Bone marrow (tissue), 2 donors: ENCODE measurements at regions not wholly inside any gene's neighbourhood (a gene's known extent, or its start where the extent isn't known, plus 50 kb on each side); places are given as distances from the start of the nearest gene placed in this dataset.
"Not testable (repeated sequence)": the region's sequence is repeated elsewhere in the genome, so short reads cannot be mapped to it uniquely, and the experiment has no call there.

Experiments
- DNase-seq, 2 donors: peaks; one replicate each; lab custom pipeline; 2025; lab: John Stamatoyannopoulos, UW

DNA sequence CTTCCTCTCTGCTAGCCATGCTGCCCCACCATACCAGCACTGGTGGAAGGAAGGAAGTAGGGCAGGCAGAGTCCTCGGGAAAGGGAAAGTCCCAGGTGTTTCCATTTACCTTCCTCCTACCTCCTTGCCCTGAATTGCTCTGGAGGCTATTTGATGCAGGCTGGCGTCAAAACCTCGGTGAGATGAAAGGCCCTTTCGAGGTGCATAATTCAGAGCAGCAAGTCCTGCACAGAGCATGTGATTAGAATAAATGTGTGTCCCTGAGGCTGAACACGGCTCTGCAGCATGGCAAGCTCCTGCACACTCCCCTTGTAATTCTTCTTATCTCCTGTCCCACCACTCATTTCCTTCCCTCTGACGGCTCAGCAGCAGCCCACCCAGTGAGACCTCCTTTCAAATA, 98.7 kb upstream of the LRFN2 start:
- no peak for DNase-seq

DNA sequence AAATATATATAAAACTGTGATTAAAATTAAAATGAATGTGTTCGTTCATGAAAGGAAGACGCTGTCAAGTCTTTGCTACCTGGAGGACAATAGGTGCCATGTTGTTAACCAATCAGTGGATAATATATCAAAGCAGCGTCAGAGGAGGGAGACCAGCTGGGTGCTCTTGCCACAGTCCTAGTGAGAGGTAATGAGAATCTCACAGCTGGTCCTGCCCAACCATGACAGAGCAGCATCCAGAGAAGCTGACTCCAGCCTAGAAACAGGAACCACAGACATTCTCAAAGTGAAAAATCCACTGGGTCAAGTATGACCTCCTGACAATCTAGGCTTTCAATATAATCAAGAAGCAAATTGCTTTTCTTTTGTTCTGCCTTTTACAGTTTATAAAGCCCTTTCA, 94.5 kb upstream of the LRFN2 start:
- DNase-seq = no peak

DNA sequence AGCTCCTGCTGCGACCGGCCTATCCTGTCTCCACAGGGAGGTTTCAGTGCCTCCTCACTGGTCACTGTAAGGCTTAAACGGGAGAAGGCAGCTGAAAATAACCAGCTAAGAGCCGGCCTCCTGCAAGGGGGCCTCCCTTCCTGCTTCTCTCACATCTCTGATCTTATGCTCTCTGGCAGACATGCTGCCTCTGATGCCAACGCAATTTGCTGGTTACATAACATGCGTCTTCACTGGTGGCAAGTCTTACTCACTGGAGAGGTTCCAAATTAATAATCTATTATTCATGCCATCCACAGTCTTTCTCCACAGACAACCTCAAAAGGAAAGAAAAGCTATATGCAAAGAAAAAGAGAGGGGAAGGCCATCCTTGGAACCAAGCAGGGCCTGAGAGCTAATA, 91.8 kb upstream of the LRFN2 start:
- DNase-seq = no peak

DNA sequence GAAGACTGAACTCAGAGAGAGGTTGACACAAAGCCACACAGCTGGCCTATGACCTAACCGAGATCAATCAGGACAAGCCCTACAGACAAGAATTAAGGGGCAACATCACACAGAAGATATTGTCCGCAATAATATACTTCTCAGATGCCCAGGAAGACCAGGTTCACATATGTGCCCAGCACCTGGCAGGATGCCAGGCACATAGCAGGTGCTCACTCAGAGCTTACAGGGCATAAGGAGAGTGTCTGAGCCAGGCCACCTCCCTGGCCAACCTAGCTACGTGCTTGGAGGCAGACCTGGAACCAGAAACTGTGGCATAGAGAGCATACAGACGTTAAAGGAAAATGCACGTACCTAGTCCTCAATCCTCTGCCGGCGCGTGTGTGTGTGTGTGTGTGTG, 87.0 kb upstream of the LRFN2 start:
- DNase-seq = no peak

DNA sequence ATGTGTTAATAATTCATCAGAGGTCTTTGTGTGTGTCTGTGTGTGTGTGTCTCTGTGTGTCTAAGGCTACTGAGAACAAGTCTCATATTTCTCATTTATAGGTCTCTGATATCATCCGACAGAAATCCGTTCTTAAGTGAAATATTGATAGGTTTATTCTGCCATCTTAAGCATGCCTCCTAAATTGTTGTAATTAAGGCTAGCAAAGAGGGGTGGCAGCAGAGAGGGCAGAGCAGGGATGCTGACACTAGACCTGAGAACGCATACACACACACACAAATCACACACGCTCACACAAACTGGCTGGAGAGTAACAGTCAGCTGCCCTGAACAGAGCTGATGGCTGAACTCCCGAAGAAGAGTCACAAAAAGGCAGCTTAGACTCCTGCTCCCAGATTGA, 84.9 kb upstream of the LRFN2 start:
- no peak for DNase-seq

DNA sequence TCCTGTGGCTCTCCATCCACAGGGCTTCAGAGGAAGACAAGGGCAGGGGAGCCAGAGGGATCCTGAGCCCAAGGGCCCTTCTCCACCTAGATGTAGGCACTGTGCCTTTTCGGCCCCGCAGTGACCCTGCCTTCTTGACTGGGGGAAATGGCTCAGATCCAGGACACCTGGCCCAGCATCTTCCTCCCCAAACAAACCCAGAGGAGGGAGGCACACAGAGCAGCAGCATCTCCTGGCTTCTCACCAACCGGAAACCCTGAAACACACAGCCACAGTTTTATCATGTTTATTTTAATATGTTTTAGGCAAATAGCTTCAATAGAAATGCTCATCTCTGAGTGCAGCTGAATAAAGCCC, 84.5 kb upstream of the LRFN2 start:
- DNase-seq = no peak

DNA sequence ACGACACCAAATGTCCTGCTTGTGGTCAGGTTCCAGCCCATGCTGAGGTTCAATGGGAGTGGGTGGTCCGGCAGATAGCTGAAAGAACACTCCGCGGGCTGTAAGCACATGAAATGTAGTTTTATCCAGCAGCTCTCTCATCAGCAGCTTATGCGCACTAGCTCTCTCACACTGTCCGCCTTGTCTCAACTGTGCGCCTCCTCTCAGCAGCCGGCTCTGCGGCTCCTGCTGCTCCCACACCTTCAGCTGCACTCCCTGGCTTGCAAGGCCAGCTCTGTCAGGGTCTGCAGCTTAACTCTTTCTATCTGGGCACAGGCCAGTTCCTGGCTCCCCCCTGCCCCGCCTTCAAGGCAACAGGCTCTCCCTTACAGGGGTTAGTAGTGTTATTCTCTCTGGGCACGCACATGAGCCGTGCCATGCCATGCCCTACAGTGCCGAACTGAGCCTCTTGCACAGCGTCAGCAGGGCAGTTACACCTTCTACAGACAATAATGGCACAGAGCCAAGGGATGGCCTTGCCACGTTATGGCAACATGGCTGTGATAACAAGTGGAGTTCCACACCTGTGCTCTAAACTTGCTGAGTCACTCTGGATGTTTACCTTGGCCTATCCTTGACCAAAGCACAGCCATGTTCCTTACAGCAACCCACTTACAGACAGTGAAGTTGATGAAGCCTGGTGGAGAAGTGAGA, 84.0 kb upstream of the LRFN2 start:
- no peak for DNase-seq

DNA sequence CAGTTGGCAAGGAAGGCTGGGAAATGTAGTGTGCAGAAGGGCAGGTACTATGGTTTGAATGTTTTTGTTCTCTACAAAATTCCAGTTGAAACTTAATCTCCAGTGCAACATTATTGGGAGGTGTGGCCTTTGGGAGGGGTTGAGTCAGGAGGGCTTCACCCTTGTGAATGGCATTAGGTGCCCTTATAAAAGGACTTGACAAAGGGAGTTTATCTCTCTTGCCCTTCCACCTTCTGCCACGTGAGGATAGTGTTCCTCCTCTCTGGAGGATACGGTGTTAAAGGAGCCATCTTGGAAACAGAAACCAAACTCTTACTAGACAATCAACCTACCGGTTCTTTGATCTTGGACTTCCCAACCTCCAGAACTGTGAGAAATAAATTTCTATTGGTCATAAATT, 82.2 kb upstream of the LRFN2 start:
- DNase-seq = no peak

DNA sequence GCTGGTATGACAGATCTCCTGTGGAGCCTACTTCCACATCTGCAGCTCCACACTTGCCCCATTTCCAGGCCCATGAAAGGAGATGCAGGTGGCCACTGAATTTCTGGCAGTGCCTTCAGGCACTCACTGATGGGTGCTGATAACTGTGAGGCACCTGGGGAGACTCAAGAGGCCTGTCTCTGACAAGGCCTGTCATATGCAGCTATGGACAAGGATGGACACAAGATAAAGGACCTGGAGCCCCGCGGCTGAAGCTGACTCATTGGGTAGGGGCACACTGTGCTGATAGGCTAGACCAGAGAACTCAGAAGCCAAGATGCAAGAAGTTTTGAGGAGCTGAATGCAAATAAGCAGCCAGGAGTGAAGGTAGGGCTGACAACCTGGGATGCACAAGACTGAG, 81.0 kb upstream of the LRFN2 start:
- no peak for DNase-seq

DNA sequence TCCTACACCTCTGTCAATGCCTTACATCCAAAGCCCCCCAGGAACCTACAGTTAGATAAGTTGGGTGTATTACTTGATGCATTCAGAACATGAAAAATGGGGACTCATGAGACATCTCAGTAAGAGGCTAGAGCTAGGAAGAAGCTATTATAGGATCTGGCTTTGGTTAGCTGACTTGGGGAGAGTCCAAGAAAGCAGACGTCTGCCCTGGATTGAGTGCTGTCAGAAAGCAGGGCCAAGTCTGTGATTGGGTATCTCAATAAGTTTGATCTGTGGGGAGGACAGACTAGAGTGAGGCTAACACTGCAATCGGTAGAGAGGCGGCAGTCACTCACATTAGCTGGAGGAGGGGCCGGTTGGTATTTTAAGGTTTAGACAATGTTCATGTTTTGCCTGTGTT, 79.4 kb upstream of the LRFN2 start:
- DNase-seq = no peak

DNA sequence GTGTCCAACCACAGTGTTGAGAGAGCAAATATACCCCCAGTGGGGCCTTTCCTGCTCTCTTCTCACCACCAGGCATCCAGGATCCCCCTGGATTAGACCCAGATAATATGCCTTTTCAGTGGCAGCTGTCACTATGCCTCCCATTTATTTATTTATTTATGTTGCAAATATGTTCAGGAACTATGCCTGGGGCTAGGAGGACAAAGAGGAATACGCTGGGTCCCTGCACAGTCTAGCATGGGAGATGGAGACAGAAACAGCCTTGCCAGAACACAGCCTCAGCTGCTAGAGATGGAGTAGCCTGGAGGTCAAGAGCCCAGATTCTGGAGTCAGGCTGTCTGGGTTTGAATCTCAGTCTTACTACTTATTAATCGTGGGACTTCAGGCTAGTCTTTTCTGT, 74.6 kb upstream of the LRFN2 start:
- no peak for DNase-seq

DNA sequence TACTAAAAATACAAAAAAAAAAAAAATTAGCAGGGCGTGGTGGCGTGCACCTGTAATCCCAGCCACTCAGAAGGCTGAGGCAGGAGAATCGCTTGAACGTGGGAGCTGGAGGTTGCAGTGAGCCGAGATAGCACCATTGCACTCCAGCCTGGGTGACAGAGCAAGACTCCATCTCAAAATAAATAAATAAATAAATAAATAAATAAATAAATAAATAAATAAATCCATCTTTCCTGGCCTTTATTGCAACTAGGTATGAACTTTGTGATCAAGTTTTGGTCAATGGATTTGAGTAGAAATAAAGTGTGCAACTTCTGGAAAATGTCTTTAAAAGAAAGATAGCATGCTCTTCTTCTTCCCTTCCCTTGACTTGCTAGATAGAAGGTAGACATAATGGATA, 69.6 kb upstream of the LRFN2 start:
- DNase-seq = not testable (repeated sequence)

DNA sequence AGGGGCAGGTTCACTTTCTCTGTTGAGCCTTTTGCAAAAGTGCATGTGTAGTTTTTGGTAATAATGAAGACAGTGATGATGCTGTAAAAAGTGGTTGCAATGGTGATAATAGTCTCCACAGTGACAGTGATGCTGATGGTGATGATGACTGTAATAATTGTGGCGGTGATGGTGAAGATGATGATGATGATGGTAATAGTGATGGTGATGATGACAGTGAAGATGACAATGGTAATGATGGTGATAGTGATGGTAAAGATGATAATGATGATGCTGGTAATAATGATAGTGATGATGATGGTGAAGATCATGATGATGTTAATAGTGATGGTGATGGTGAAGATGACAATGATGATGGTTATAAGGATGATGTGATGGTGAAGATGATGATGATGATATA, 67.7 kb upstream of the LRFN2 start:
- DNase-seq = no peak

DNA sequence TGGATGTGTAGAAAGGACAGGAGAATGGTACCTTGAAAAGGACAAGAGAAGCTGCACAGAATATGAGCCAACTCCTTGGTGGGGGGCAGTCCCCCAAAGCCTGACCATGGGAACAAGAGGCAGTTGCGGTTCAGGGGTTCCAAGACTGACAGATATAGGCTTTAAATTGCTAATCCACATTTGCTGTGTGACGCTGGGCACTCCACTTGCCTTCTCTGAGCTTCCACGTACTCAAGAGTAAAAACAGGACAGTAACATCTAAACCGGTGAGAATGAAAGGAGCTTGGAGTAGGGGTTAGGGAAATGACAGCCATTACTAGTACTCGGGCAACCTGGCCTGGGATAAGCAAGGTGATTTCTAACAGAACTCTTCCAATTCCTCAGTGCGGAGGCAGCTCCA, 57.9 kb upstream of the LRFN2 start:
- no peak for DNase-seq

DNA sequence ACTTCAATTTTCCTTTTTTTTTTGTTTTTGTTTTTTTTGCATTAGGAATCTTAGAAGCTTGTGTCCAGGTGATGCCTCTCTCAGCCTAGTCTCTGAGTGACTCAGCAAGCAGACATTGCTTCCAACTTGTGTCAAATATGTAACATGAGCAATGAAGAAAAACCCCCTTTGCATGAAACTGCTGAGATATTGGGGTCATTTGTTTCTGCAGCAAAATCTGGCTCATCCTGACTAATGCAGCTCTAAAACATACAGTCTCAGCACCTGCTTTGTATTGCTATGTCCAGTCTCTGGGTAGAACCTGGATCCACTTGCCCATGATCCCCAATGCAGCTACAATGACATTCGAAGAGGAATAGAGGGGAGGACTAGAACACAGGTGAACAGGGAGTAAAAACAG, 55.7 kb upstream of the LRFN2 start:
- DNase-seq = no peak

DNA sequence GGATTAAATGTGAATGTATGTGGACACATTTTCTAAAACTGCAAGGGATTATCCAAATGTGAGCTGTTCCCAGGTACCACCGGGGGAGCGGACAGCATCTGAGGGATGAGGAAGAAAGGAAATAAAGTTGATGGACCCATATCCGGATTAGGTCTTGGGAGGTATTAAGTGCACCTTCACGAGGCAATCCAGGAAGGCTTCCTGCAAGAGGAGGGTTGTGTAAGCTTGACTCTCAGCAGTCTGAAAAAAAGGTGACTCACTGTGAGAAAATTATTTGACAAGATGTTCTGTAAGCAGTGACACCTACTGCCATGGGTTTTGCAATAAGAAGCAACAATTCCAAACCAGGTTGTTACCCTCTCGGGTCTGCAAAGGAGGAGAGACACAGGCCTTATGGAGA, 55.0 kb upstream of the LRFN2 start:
- DNase-seq = no peak

DNA sequence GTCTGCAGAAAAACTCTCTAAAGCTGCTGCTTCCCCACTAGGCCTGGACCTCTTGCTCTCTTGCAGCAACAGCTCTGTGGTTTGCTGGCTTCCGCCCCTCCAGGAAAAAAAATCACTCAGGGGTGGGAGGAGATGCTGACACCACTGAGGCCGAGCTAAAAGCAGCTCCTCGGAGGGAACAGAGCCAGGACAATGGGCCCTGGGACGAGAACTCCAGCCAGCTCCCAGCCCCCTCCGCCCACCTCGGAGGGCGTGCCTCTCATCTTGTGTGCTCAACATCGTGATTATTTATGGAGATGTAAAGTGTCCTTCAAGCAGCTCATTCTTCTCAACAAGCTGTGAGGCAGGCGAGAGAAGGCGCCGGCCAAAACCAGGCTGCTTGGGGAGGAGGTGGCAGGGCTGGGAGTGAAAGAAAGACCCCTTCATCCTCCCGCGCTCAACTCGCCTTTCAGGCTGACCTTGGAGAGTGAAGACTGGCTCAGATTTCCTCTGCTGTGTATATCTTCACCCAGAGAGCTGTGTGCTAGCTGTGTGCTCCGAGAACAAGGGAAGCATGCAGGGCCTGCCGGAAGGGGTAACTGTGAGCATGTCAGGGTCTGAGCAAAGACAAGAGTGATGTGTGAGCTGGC, 53.5 kb upstream of the LRFN2 start:
- DNase-seq = no peak
